Endothelial cell of umbilical vein (primary cell): ENCODE measurements at regions not wholly inside any gene's neighbourhood (a gene's known extent, or its start where the extent isn't known, plus 50 kb on each side); places are given as distances from the start of the nearest gene placed in this dataset.

ENCODE experiments used
- EZH2 ChIP-seq: IDR thresholded peaks from 2 replicates; pipeline ENCODE4 v1.6.1; 2012; ENCODE audit warnings: borderline replicate concordance, low read depth, mild to moderate bottlenecking, moderate library complexity, low read length, inconsistent platforms; ENCODE audit not compliant: severe bottlenecking
- GATA2 ChIP-seq: IDR thresholded peaks from 2 replicates; pipeline ENCODE4 v1.7.0; 2011; ENCODE audit warnings: low read depth, mild to moderate bottlenecking, moderate library complexity, mixed read lengths, low read length; ENCODE audit not compliant: insufficient read length, insufficient read depth
- POLR2A ChIP-seq: IDR thresholded peaks from 2 replicates; pipeline ENCODE4 v1.6.1; 2012; ENCODE audit warnings: low read depth, mild to moderate bottlenecking, control low read depth, low read length
- POLR2AphosphoS5 ChIP-seq: IDR thresholded peaks from 2 replicates; pipeline ENCODE4 v1.6.1; 2012; ENCODE audit warnings: low read depth, mild to moderate bottlenecking, control low read depth, low read length, moderate library complexity; ENCODE audit not compliant: insufficient read depth
- TF ChIP-seq, protein P1 (sequence below), 2 donors: IDR thresholded peaks; 1 replicate in 1 of 2; 2 replicates in 1 of 2; pipeline ENCODE4 v1.5.1; 2011; ENCODE audit warnings: low read length in 2 of 2, mild to moderate bottlenecking in 2 of 2, moderate library complexity in 2 of 2, control low read depth in 1 of 2, inconsistent platforms in 1 of 2, low read depth in 1 of 2; ENCODE audit not compliant: insufficient read depth in 1 of 2; ENCODE audit errors: extremely low read depth in 1 of 2

GRCh38 chr5:11997942-11998341 lies 93.7 kb upstream of the CTNND2 start:
- no peak for TF ChIP-seq POLR2AphosphoS5
- TF ChIP-seq, protein P1, sequence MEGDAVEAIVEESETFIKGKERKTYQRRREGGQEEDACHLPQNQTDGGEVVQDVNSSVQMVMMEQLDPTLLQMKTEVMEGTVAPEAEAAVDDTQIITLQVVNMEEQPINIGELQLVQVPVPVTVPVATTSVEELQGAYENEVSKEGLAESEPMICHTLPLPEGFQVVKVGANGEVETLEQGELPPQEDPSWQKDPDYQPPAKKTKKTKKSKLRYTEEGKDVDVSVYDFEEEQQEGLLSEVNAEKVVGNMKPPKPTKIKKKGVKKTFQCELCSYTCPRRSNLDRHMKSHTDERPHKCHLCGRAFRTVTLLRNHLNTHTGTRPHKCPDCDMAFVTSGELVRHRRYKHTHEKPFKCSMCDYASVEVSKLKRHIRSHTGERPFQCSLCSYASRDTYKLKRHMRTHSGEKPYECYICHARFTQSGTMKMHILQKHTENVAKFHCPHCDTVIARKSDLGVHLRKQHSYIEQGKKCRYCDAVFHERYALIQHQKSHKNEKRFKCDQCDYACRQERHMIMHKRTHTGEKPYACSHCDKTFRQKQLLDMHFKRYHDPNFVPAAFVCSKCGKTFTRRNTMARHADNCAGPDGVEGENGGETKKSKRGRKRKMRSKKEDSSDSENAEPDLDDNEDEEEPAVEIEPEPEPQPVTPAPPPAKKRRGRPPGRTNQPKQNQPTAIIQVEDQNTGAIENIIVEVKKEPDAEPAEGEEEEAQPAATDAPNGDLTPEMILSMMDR (IDR thresholded peaks at IDR 0.05; ENCODE audit: extremely low read depth in 1 of 2, insufficient read depth in 1 of 2, low read depth in 1 of 2, low read length in 2 of 2), result no peak
- no peak for TF ChIP-seq GATA2
- TF ChIP-seq POLR2A, result no peak
- TF ChIP-seq EZH2, result no peak
